Sigmoid colon (tissue), 6 donors: ENCODE measurements at regions not wholly inside any gene's neighbourhood (a gene's known extent, or its start where the extent isn't known, plus 50 kb on each side); places are given as distances from the start of the nearest gene placed in this dataset.
A peak's percentile ranks its signal among the peaks of the same experiment; 100 is the strongest.

Experiments
- DNase-seq: peaks from one replicate; pipeline ENCODE4 v3.0.0-alpha.2; 2019
- H3K27ac ChIP-seq, 4 donors: fragments of 200-600 bp; sonication (generic); one replicate each; pipeline ENCODE4 v1.5.1; 2016 to 2019; ENCODE audit warnings: mild to moderate bottlenecking in 1 of 4
- H3K27me3 ChIP-seq, 3 donors: fragments of 200-600 bp; sonication (generic); one replicate each; pipeline ENCODE4 v1.5.1; 2019; ENCODE audit warnings: mild to moderate bottlenecking in 1 of 3
- H3K36me3 ChIP-seq, 4 donors: fragments of 200-600 bp; sonication (generic); one replicate each; pipeline ENCODE4 v1.5.1; 2016 to 2019
- H3K4me1 ChIP-seq, 4 donors: fragments of 200-600 bp; sonication (generic); one replicate each; pipeline ENCODE4 v1.5.1; 2017 to 2019
- H3K4me3 ChIP-seq, 4 donors: fragments of 200-600 bp; sonication (generic); one replicate each; pipeline ENCODE4 v1.5.1; 2017 to 2019; ENCODE audit warnings: mild to moderate bottlenecking in 2 of 4, moderate library complexity in 1 of 4
- H3K9me3 ChIP-seq, 4 donors: fragments of 200-600 bp in 3 of 4; sonication (generic) in 3 of 4; one replicate each; pipeline versions ENCODE4 v1.5.1 to v1.6.1; 2013 to 2019
- CTCF ChIP-seq, 4 experiments: fragments of 450-650 bp in 3 of 4; fragments of 200-600 bp in 1 of 4; IDR thresholded peaks; one replicate each; pipeline ENCODE4 v1.5.1; 2016 to 2019; ENCODE audit warnings: antibody characterized with exemption in 4 of 4, mild to moderate bottlenecking in 3 of 4, moderate library complexity in 2 of 4
- EP300 ChIP-seq, 4 donors: sonication (generic); formaldehyde crosslinking; IDR thresholded peaks; one replicate each; pipeline ENCODE4 v1.6.1; 2017; ENCODE audit warnings: antibody characterized with exemption in 4 of 4
- POLR2A ChIP-seq, 2 donors: fragments of 450-650 bp; IDR thresholded peaks; one replicate each; pipeline ENCODE4 v1.6.1; 2016; ENCODE audit warnings: antibody characterized with exemption in 2 of 2, mild to moderate bottlenecking in 2 of 2, moderate library complexity in 2 of 2
- POLR2AphosphoS5 ChIP-seq, 4 donors: sonication (generic); formaldehyde crosslinking; IDR thresholded peaks; one replicate each; pipeline ENCODE4 v1.6.1; 2017; ENCODE audit warnings: antibody characterized with exemption in 4 of 4
- WGBS, 2 donors: extraction: QIAGEN DNeasy Blood & Tissue Kit; methylation state at CpG; one replicate each; pipeline ENCODE4 v1.1.7; 2013; 5-methylcytosine and 5-hydroxymethylcytosine counted together
- intact Hi-C: fragments of 100-400 bp; cut with DNase I; formaldehyde crosslinking; loops from one replicate; pipeline ENCODE4 v1.15.1; 2023
- donor health status: healthy with polysubstance abuse.
- donor health status: healthy.

GRCh38 chr5:133848341-133848811 is 120.0 kb downstream of the C5orf15 start:
- TF ChIP-seq POLR2A (IDR thresholded peaks at IDR 0.05) (no peak), POLR2AphosphoS5 (IDR thresholded peaks at IDR 0.05) (no peak), EP300 (IDR thresholded peaks at IDR 0.05) (no peak), CTCF (IDR thresholded peaks at IDR 0.05) (no peak)
- Histone ChIP-seq H3K36me3 (no peaks in the 10 kb centered on the region), H3K27me3 (no peaks in the 10 kb centered on the region), H3K4me3 (no peak overlapping the region), H3K4me1 (no peaks in the 10 kb centered on the region), H3K9me3 (no peaks in the 10 kb centered on the region), H3K27ac (no peak overlapping the region)
- no peak for DNase-seq
- 62 to 85% methylated on average over 7 of the region's 7 CpGs for WGBS, 2 donors
- intact Hi-C loops: no loop called here

- DNase-seq: peak; percentile 43
- Histone ChIP-seq H3K36me3 (no peaks in the 10 kb centered on the region), H3K27ac (no peak overlapping the region), H3K9me3 (no peaks in the 10 kb centered on the region), H3K4me1 (no peaks in the 10 kb centered on the region), H3K27me3 (no peaks in the 10 kb centered on the region), H3K4me3 (no peak overlapping the region)
- intact Hi-C loops: no loop called here
- no peak for TF ChIP-seq POLR2A (IDR thresholded peaks at IDR 0.05)
- TF ChIP-seq EP300 (IDR thresholded peaks at IDR 0.05): no peak
- no peak for TF ChIP-seq POLR2AphosphoS5 (IDR thresholded peaks at IDR 0.05)
- TF ChIP-seq CTCF (IDR thresholded peaks at IDR 0.05): no peak
- 94 to 95% methylated on average over 5 of the region's 5 CpGs for WGBS, 2 donors
Measured at GRCh38 chr5:133847886-133848285, 120.5 kb downstream of the C5orf15 start.

- DNase-seq: no peak
- H3K4me3 ChIP-seq: no peak overlapping the region
- 95 to 96% methylated on average over 6 of the region's 6 CpGs for WGBS, 2 donors
Measured at GRCh38 chr5:133847301-133847700, 121.1 kb downstream of the C5orf15 start.

GRCh38 chr5:133846478-133847226 is 121.8 kb downstream of the C5orf15 start:
- H3K9me3 ChIP-seq: no peaks in the 10 kb centered on the region
- H3K4me3 ChIP-seq: no peak overlapping the region
- no peaks in the 10 kb centered on the region for H3K4me1 ChIP-seq
- no peak overlapping the region for H3K27ac ChIP-seq
- DNase-seq: no peak
- TF ChIP-seq CTCF (IDR thresholded peaks at IDR 0.05): no peak
- TF ChIP-seq EP300 (IDR thresholded peaks at IDR 0.05): no peak
- TF ChIP-seq POLR2AphosphoS5 (IDR thresholded peaks at IDR 0.05): no peak
- no peak for TF ChIP-seq POLR2A (IDR thresholded peaks at IDR 0.05)
- WGBS, 2 donors: 49 to 64% methylated on average over 8 of the region's 8 CpGs
- H3K27me3 ChIP-seq: no peaks in the 10 kb centered on the region
- no peaks in the 10 kb centered on the region for H3K36me3 ChIP-seq
- intact Hi-C loops: no loop called here

More at GRCh38 chr5:133847301-133847700, 121.1 kb downstream of the C5orf15 start:
- intact Hi-C loops: no loop called here
- H3K27me3 ChIP-seq: no peaks in the 10 kb centered on the region
- no peak overlapping the region for H3K27ac ChIP-seq
- no peaks in the 10 kb centered on the region for H3K36me3 ChIP-seq
- no peaks in the 10 kb centered on the region for H3K4me1 ChIP-seq
- H3K9me3 ChIP-seq: no peaks in the 10 kb centered on the region
- TF ChIP-seq EP300 (IDR thresholded peaks at IDR 0.05) (no peak), CTCF (IDR thresholded peaks at IDR 0.05) (no peak), POLR2A (IDR thresholded peaks at IDR 0.05) (no peak), POLR2AphosphoS5 (IDR thresholded peaks at IDR 0.05) (no peak)
